ENCODE measurements at regions not wholly inside any gene's neighbourhood (a gene's known extent, or its start where the extent isn't known, plus 50 kb on each side); places are given as distances from the start of the nearest gene placed in this dataset.

DNA sequence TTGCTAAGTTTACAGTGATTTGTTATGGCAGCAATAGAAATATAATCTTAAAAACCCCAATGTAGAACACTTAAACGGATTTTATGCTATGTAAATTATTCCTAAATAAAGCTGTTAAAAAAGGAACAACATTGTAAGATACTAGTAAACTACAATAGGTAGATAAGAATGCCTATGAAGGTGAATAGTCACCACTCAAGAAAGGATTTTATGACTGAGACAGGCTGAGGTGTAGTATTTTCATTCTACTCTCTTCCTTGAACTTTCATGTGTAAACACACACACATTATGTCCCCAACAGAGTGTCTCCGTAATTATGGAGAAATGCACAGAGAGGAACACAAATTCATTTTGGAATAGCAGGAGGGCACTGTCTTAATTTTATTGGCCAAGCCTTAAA, 183.9 kb upstream of the ST6GAL2 start:
- H3K4me1 ChIP-seq (ENCODE audit: insufficient read depth, low read length, poor library complexity, severe bottlenecking): no peaks in the 10 kb centered on the region
- intact Hi-C loops (cut with micrococcal nuclease; ENCODE audit: unreplicated experiment): no loop called here
- no peaks in the 10 kb centered on the region for H3K9me3 ChIP-seq (ENCODE audit: low read length)
- TF ChIP-seq EZH2phosphoT487 (IDR thresholded peaks at IDR 0.05; ENCODE audit: borderline replicate concordance, low read depth, low read length): no peak
- TF ChIP-seq, protein P1, sequence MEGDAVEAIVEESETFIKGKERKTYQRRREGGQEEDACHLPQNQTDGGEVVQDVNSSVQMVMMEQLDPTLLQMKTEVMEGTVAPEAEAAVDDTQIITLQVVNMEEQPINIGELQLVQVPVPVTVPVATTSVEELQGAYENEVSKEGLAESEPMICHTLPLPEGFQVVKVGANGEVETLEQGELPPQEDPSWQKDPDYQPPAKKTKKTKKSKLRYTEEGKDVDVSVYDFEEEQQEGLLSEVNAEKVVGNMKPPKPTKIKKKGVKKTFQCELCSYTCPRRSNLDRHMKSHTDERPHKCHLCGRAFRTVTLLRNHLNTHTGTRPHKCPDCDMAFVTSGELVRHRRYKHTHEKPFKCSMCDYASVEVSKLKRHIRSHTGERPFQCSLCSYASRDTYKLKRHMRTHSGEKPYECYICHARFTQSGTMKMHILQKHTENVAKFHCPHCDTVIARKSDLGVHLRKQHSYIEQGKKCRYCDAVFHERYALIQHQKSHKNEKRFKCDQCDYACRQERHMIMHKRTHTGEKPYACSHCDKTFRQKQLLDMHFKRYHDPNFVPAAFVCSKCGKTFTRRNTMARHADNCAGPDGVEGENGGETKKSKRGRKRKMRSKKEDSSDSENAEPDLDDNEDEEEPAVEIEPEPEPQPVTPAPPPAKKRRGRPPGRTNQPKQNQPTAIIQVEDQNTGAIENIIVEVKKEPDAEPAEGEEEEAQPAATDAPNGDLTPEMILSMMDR (conservative IDR thresholded peaks at IDR 0.05; ENCODE audit: low read length): no peak
- no peak overlapping the region for H3K4me3 ChIP-seq (ENCODE audit: low read depth, low read length, poor library complexity, severe bottlenecking)
- POLR2A ChIA-PET: no interaction called here
- H3K36me3 ChIP-seq (ENCODE audit: insufficient read depth, low read length): no peaks in the 10 kb centered on the region
- no peak overlapping the region for H3K4me2 ChIP-seq (ENCODE audit: low read length)
- no peak overlapping the region for H2AFZ ChIP-seq (ENCODE audit: low read length)
- no peak overlapping the region for H3K27ac ChIP-seq (ENCODE audit: low read depth, low read length, poor library complexity, severe bottlenecking)
- CTCF ChIA-PET (ENCODE audit: unreplicated experiment): no interaction called here
- no peaks in the 10 kb centered on the region for H4K20me1 ChIP-seq (ENCODE audit: insufficient read depth, low read length)
- no peaks in the 10 kb centered on the region for H3K79me2 ChIP-seq (ENCODE audit: insufficient read depth, low read depth, low read length)
- H3K9me2 ChIP-seq (ENCODE audit: insufficient read depth, low read length): no peaks in the 10 kb centered on the region
- no peak for DNase-seq (ENCODE audit: low spot score)
- BruUV-seq (replicated peaks): no TSS peak

DNA sequence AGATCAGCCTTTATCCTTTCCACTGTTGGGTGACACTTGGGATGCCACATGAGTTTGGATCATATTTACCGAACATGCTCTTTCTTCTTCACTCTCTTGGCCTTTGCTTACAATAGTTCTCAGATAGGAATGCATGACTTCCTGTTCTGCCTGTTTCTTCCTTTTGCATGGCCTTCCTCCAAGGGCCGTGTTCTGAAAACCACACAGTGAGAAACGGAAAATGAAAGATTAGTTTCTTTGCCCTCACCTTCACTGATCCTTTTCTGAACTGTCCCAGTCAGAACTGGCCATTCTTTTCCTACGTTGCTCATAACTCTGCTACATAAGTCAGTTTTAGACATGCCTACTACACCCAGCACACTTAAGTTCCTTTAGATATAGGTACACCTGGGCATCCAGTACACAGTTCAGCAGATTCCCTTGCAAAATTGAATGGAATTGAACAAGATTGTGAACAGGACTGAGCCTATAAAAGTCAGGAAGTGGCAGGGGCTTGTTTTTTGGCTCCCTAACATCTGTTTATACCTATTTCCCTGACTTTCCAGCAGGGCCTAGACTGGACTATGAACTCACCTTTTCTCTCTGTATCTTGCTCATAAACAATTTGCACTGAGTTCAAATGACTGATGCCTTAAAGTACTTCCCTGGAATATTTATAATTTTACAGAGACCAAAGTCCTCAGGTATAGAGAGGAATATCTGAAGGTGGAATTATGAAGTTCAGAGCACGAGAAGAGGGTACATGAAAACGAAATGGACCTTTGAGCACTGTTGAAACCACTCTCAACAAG, 186.4 kb upstream of the ST6GAL2 start:
- Histone ChIP-seq H4K20me1 (ENCODE audit: insufficient read depth, low read length) (no peaks in the 10 kb centered on the region), H3K4me2 (ENCODE audit: low read length) (no peak overlapping the region)
- BruUV-seq (replicated peaks): no TSS peak

DNA sequence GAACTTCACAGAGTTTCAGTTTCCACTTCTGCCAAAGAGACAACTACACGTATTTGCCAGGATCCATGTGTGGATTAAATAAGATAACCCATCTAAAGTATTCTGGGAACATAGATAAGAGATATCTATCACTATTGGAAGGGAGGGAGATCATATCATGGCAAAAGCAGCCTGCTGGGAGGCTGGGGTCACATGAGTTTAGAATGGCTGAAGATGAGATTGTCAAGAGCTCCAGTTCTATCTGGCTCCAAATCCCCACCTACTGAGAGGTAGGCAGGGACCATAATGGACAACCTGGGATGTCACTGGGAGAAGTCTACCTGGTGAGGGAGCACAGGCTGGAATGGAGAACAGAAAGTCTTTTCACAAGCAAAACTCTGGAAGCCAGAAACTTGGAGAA, 192.6 kb upstream of the ST6GAL2 start:
- H3K4me1 ChIP-seq (ENCODE audit: insufficient read depth, low read length, poor library complexity, severe bottlenecking): no peaks in the 10 kb centered on the region
- no peak overlapping the region for H3K4me3 ChIP-seq (ENCODE audit: low read depth, low read length, poor library complexity, severe bottlenecking)
- H3K27ac ChIP-seq (ENCODE audit: low read depth, low read length, poor library complexity, severe bottlenecking): no peak overlapping the region
- DNase-seq (ENCODE audit: low spot score): no peak
- H3K4me2 ChIP-seq (ENCODE audit: low read length): no peak overlapping the region
- CTCF ChIA-PET (ENCODE audit: unreplicated experiment): no interaction called here
- no peaks in the 10 kb centered on the region for H4K20me1 ChIP-seq (ENCODE audit: insufficient read depth, low read length)
- no TSS peak for BruUV-seq (replicated peaks)
- H2AFZ ChIP-seq (ENCODE audit: low read length): no peak overlapping the region
- intact Hi-C loops (cut with micrococcal nuclease; ENCODE audit: unreplicated experiment): no loop called here
- no peaks in the 10 kb centered on the region for H3K9me3 ChIP-seq (ENCODE audit: low read length)
- H3K36me3 ChIP-seq (ENCODE audit: insufficient read depth, low read length): no peaks in the 10 kb centered on the region
- H3K9me2 ChIP-seq (ENCODE audit: insufficient read depth, low read length): no peaks in the 10 kb centered on the region
- no peak for TF ChIP-seq EZH2phosphoT487 (IDR thresholded peaks at IDR 0.05; ENCODE audit: borderline replicate concordance, low read depth, low read length)
- TF ChIP-seq, protein P1 (conservative IDR thresholded peaks at IDR 0.05; ENCODE audit: low read length): no peak
- no peaks in the 10 kb centered on the region for H3K79me2 ChIP-seq (ENCODE audit: insufficient read depth, low read depth, low read length)
- POLR2A ChIA-PET: no interaction called here

More for the DNA sequence above, 186.4 kb upstream of the ST6GAL2 start:
- no peak for TF ChIP-seq EZH2phosphoT487 (IDR thresholded peaks at IDR 0.05; ENCODE audit: borderline replicate concordance, low read depth, low read length)
- TF ChIP-seq, protein P1 (conservative IDR thresholded peaks at IDR 0.05; ENCODE audit: low read length): no peak
- no peaks in the 10 kb centered on the region for H3K9me2 ChIP-seq (ENCODE audit: insufficient read depth, low read length)
- H3K4me3 ChIP-seq (ENCODE audit: low read depth, low read length, poor library complexity, severe bottlenecking): no peak overlapping the region
- ChIA-PET CTCF (ENCODE audit: unreplicated experiment) (no interaction called here), POLR2A (no interaction called here)
- H3K27ac ChIP-seq (ENCODE audit: low read depth, low read length, poor library complexity, severe bottlenecking): no peak overlapping the region
- no peaks in the 10 kb centered on the region for H3K36me3 ChIP-seq (ENCODE audit: insufficient read depth, low read length)
- H3K79me2 ChIP-seq (ENCODE audit: insufficient read depth, low read depth, low read length): no peaks in the 10 kb centered on the region
- intact Hi-C loops (cut with micrococcal nuclease; ENCODE audit: unreplicated experiment): no loop called here
- DNase-seq (ENCODE audit: low spot score): no peak
- no peak overlapping the region for H2AFZ ChIP-seq (ENCODE audit: low read length)
- no peaks in the 10 kb centered on the region for H3K4me1 ChIP-seq (ENCODE audit: insufficient read depth, low read length, poor library complexity, severe bottlenecking)
- H3K9me3 ChIP-seq (ENCODE audit: low read length): no peaks in the 10 kb centered on the region
